CD14-positive monocyte (primary cell): ENCODE measurements at regions not wholly inside any gene's neighbourhood (a gene's known extent, or its start where the extent isn't known, plus 50 kb on each side); places are given as distances from the start of the nearest gene placed in this dataset.

Experiments used
- DNase-seq, 3 donors: peaks; one replicate each; pipeline ENCODE4 v3.0.0-alpha.2; 2011 to 2022
- H2AFZ ChIP-seq: 2 replicates; pipeline ENCODE4 v1.6.0; 2012; ENCODE audit warnings: mild to moderate bottlenecking, low read depth, low read length, inconsistent platforms; ENCODE audit not compliant: insufficient read depth, poor library complexity, severe bottlenecking
- H3K27ac ChIP-seq, 2 donors: 1 replicate in 1 of 2; 2 replicates in 1 of 2; pipeline ENCODE4 v1.5.1; 2012 to 2013; ENCODE audit warnings: low read length in 2 of 2, control low read depth in 1 of 2, inconsistent platforms in 1 of 2, low read depth in 1 of 2, mild to moderate bottlenecking in 1 of 2
- H3K27me3 ChIP-seq, 2 donors: one replicate each; pipeline versions ENCODE4 v1.6.0 to v1.6.1; 2011 to 2013; ENCODE audit warnings: low read length in 2 of 2; ENCODE audit not compliant: control insufficient read depth in 2 of 2, insufficient read depth in 2 of 2
- H3K36me3 ChIP-seq, 2 donors: replicated peaks in 1 of 2; 1 replicate in 1 of 2; 2 replicates in 1 of 2; pipeline versions ENCODE4 v1.5.1 to v1.6.1; 2012 to 2013; ENCODE audit warnings: low read length in 2 of 2, control low read depth in 1 of 2, inconsistent platforms in 1 of 2, mild to moderate bottlenecking in 1 of 2; ENCODE audit not compliant: insufficient read depth in 2 of 2, control insufficient read depth in 1 of 2
- H3K4me1 ChIP-seq, 2 donors: 1 replicate in 1 of 2; 2 replicates in 1 of 2; pipeline versions ENCODE4 v1.5.1 to v1.6.1; 2012 to 2013; ENCODE audit warnings: low read length in 2 of 2, control low read depth in 1 of 2, inconsistent platforms in 1 of 2, mild to moderate bottlenecking in 1 of 2, moderate library complexity in 1 of 2; ENCODE audit not compliant: insufficient read depth in 2 of 2, control insufficient read depth in 1 of 2
- H3K4me2 ChIP-seq: replicated peaks from 2 replicates; pipeline ENCODE3; 2012; ENCODE audit warnings: low read length, moderate library complexity, mild to moderate bottlenecking; ENCODE audit not compliant: poor library complexity, severe bottlenecking; ENCODE audit errors: extremely low read depth
- H3K4me3 ChIP-seq, 3 experiments: fragments of 200-600 bp in 1 of 3; sonication (generic) in 1 of 3; replicated peaks in 1 of 3; 1 replicate in 2 of 3; 2 replicates in 1 of 3; pipeline ENCODE4 v1.5.1; 2011 to 2013; ENCODE audit warnings: low read length in 3 of 3, mild to moderate bottlenecking in 3 of 3, control low read depth in 2 of 3, low read depth in 2 of 3, inconsistent platforms in 1 of 3, moderate library complexity in 1 of 3
- H3K79me2 ChIP-seq: 2 replicates; pipeline ENCODE4 v1.6.0; 2012; ENCODE audit warnings: mild to moderate bottlenecking, control low read depth, inconsistent platforms, low read length, moderate library complexity; ENCODE audit not compliant: insufficient read depth
- H3K9ac ChIP-seq: 2 replicates; pipeline ENCODE4 v1.6.0; 2017; ENCODE audit warnings: low read length, mild to moderate bottlenecking; ENCODE audit not compliant: insufficient read depth, poor library complexity, severe bottlenecking
- H3K9me3 ChIP-seq, 2 donors: replicated peaks in 1 of 2; 1 replicate in 1 of 2; 2 replicates in 1 of 2; pipeline versions ENCODE4 v1.5.1 to v1.6.1; 2012 to 2013; ENCODE audit warnings: low read length in 2 of 2, control low read depth in 1 of 2; ENCODE audit not compliant: control insufficient read depth in 1 of 2, insufficient read depth in 1 of 2
- H4K20me1 ChIP-seq: 2 replicates; pipeline ENCODE4 v1.6.0; 2012; ENCODE audit warnings: mild to moderate bottlenecking, low read length, control low read depth, moderate library complexity; ENCODE audit not compliant: insufficient read depth
- H3K27ac Mint-ChIP-seq, 7 donors: one replicate each; pipeline ENCODE4 v1.8.0; 2020; ENCODE audit warnings: mild to moderate bottlenecking in 7 of 7, mixed read lengths in 7 of 7, moderate library complexity in 6 of 7, inconsistent platforms in 2 of 7
- H3K27me3 Mint-ChIP-seq, 3 donors: one replicate each; pipeline ENCODE4 v1.8.0; 2021 to 2022; ENCODE audit warnings: low read depth in 3 of 3, mild to moderate bottlenecking in 3 of 3, mixed read lengths in 3 of 3, moderate library complexity in 3 of 3, inconsistent platforms in 1 of 3
- H3K36me3 Mint-ChIP-seq, 2 donors: one replicate each; pipeline ENCODE4 v1.8.0; 2020; ENCODE audit warnings: mixed read lengths in 2 of 2, inconsistent platforms in 1 of 2, mild to moderate bottlenecking in 1 of 2
- H3K4me1 Mint-ChIP-seq: one replicate; pipeline ENCODE4 v1.8.0; 2020; ENCODE audit warnings: mild to moderate bottlenecking, mixed read lengths
- H3K4me3 Mint-ChIP-seq, 2 donors: one replicate each; pipeline ENCODE4 v1.8.0; 2020; ENCODE audit warnings: mild to moderate bottlenecking in 2 of 2, mixed read lengths in 2 of 2, moderate library complexity in 1 of 2
- H3K9me3 Mint-ChIP-seq, 7 donors: one replicate each; pipeline ENCODE4 v1.8.0; 2020 to 2022; ENCODE audit warnings: mixed read lengths in 7 of 7, mild to moderate bottlenecking in 6 of 7, moderate library complexity in 6 of 7, inconsistent platforms in 2 of 7
- CTCF ChIP-seq: fragments of 200-600 bp; IDR thresholded peaks from one replicate; pipeline ENCODE4 v1.8.0; 2022; ENCODE audit warnings: antibody characterized with exemption, mild to moderate bottlenecking
- WGBS: methylation state at CpG from one replicate; pipeline ENCODE4 v1.1.5; 2013; ENCODE audit warnings: missing lambda C conversion rate; ENCODE audit not compliant: insufficient coverage; 5-methylcytosine and 5-hydroxymethylcytosine counted together
- intact Hi-C, 2 donors: fragments of 100-400 bp; cut with micrococcal nuclease; formaldehyde crosslinking; loops; one replicate each; pipeline versions ENCODE4 v1.15.0 to v1.15.1; 2023

DNA sequence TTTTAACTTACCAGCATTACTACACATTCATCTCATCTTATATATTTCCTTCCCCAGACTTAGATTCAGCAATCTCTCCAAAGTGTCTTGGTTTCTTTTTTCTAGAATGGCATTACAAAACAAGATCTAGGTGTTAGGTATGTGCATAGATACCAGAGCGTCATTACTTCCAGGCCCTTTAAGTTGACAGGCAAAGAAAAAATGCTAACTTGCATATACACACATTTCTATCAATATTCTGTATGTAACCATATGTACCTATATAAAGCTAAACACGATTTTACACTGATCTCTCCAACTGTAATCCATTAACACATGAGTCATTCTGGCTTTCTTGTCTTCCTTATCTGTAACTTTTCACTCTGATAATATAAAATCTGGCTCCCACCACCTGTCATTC lies 503.8 kb upstream of the NRXN1 start:
- peaks cover 0 to 7% (median 0%) of the 10 kb centered on the region in 7 donors for H3K9me3 Mint-ChIP-seq
- H3K4me3 ChIP-seq: no peak overlapping the region
- H2AFZ ChIP-seq: no peak overlapping the region
- peaks cover 4 to 13% of the 10 kb centered on the region in 2 donors for H3K9me3 ChIP-seq
- no peak overlapping the region for H3K27ac ChIP-seq
- no peak overlapping the region for H3K9ac ChIP-seq
- H3K4me1 ChIP-seq: no peaks in the 10 kb centered on the region
- no peaks in the 10 kb centered on the region for H3K36me3 ChIP-seq
- no peaks in the 10 kb centered on the region for H4K20me1 ChIP-seq
- no peaks in the 10 kb centered on the region for H3K36me3 Mint-ChIP-seq
- intact Hi-C loops: no loop called here
- H3K27ac Mint-ChIP-seq: no peak overlapping the region
- H3K4me3 Mint-ChIP-seq: no peak overlapping the region
- no peaks in the 10 kb centered on the region for H3K27me3 ChIP-seq
- no peaks in the 10 kb centered on the region for H3K27me3 Mint-ChIP-seq
- no CpG with 5 or more reads among the region's 2 CpGs for WGBS
- H3K4me1 Mint-ChIP-seq: no peaks in the 10 kb centered on the region
- TF ChIP-seq CTCF: no peak
- no peaks in the 10 kb centered on the region for H3K79me2 ChIP-seq
- DNase-seq: no peak
- H3K4me2 ChIP-seq: no peak overlapping the region

DNA sequence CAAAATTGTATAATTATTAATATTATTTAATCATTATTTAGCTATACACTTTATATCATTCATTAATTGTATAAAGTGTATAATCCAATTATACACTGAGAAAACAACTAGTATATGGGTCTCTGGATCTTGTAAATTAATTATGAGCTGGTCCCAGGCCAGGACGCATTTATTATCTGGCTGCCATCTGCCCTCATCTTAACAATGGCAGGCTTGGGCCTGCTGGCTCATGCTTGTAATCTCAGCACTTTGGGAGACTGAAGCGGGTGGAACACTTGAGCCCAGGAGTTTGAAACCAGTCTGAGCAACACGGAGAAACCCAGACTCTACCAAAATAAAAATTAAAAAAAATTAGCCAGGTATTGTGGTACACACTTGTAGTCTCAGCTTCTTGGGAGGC lies 502.2 kb upstream of the NRXN1 start:
- TF ChIP-seq CTCF: no peak
- no peak for DNase-seq
- Histone ChIP-seq H2AFZ (no peak overlapping the region), H3K27ac (no peak overlapping the region), H3K36me3 (no peaks in the 10 kb centered on the region), H4K20me1 (no peaks in the 10 kb centered on the region), H3K4me3 (no peak overlapping the region), H3K79me2 (no peaks in the 10 kb centered on the region), H3K27me3 (no peaks in the 10 kb centered on the region), H3K4me2 (no peak overlapping the region), H3K9me3 (peaks cover 4 to 13% of the 10 kb centered on the region in 2 donors), H3K4me1 (no peaks in the 10 kb centered on the region), H3K9ac (no peak overlapping the region)
- Mint-ChIP-seq H3K27me3 (no peaks in the 10 kb centered on the region), H3K36me3 (no peaks in the 10 kb centered on the region), H3K4me1 (no peaks in the 10 kb centered on the region), H3K9me3 (peaks cover 0 to 7% (median 0%) of the 10 kb centered on the region in 7 donors), H3K27ac (no peak overlapping the region), H3K4me3 (no peak overlapping the region)
- intact Hi-C loops: no loop called here
- 100% methylated on average over 1 of the region's 3 CpGs for WGBS
